Right hindlimb (tissue), 1 donor: ENCODE measurements at regions not wholly inside any gene's neighbourhood (a gene's known extent, or its start where the extent isn't known, plus 50 kb on each side); places are given as distances from the start of the nearest gene placed in this dataset.

Experiments
- DNase-seq: peaks from one replicate; pipeline ENCODE4 v3.0.0-alpha.2; 2018

DNA sequence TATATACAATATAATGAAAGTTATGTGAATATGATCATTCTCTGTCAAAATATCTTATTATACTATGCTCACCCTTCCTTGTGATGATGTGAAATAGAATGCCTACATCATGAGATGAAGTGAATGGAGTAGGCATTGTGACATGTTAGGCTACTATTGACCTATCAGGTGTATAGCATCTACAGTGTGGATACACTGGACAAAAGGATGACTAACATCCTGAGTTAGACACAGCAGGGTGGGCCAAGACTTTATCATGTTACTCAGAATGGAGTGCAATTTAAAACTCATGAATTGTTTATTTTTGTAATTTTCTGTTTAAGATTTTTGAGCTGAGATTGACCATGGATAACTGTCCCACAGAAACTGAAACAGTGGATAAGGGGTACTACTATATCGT, 53.4 kb upstream of the NAV3 start:
- no peak for DNase-seq

DNA sequence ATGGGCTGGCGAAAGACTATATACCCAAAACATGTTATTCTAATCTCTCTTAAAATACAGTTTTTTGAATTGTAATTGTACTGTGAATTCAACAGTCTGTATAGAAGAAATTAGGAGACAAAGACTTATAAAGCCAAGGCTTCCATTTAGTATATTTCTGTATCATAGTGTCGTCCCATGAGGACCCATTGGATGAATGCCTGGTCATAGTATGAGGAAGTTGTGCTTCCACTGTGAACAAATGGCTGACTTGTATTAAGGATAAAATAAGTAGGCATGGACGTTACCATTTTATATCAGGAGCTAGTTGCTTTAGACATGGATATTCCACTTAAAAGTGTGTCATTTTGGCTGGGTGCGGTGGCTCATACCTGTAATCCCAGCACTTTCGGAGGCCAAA, 55.9 kb upstream of the NAV3 start:
- DNase-seq: no peak

DNA sequence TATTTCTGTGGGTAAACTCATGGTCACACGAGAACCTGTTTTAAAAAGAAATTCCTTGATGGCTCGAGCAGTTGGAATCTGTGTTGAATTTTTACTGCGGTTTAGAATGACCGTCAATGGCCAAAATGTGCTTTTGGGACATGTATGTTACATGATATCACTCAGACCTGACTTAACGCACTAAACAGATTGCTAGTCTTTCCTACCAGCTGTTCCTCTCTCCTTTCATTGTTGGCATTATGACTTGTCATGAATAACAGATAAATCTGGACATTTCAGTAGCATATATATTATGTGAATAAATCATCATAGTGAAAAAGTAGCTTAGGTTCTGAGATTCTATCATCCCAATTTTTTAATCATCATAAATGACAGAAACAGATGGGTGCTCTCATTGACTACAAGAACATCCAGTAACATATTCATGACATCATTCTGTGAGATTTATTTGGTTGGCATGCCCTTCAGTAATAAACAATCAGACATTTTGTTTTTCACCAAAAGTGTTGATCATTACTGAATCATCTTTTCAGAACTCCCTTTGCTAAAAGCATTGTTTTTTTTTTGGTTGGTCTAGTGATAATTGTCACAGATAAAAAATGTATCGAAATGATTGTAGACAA, 57.9 kb upstream of the NAV3 start:
- DNase-seq: no peak

DNA sequence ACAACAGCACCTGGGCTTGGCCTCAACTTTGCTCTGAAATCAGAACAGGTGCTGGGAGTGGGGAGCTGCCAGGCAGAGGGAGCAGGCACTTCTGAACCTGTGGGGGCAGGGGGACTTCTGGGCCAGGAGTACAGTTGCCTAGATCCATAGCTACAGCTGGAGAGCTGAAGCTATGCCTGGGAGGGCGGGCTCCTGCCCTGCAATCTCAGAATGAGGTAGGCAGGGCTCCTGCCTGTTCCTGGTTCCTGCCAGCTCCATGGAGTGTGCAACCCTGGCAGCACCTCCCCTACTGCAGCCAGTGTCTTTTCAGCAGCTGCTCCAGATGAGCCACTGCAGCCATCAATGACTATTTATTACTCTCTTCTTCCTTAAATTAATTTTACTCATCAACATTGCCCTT, 62.1 kb upstream of the NAV3 start:
- DNase-seq: no peak

DNA sequence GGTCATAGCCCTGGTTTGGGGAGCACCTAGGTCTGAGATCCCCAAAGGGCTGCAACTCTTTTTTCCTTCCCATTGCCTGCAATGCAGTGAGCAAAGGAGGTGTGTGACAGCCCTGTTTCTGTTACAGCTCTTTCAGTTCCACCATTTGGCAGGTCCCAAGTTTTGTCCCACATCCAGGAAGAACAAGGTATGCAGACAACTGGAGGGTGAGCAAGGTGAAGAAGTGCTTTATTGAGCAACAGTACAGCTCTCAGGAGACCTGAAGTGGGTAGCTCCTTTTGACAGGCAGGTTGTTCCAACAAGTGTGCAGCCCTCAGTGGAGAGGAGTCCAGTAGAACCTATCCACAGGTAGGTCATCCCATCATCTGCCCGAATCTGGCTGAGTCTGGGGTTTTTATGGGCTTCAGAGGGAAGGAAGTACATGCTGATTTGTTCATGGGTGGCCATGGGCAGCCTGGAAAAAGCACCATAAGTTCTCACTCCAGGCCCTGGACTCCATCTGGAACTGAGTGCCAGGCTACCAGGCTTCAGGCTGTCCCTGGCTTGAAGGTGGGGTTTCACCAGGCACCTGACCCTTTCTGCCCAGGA, 62.8 kb upstream of the NAV3 start:
- DNase-seq: no peak

DNA sequence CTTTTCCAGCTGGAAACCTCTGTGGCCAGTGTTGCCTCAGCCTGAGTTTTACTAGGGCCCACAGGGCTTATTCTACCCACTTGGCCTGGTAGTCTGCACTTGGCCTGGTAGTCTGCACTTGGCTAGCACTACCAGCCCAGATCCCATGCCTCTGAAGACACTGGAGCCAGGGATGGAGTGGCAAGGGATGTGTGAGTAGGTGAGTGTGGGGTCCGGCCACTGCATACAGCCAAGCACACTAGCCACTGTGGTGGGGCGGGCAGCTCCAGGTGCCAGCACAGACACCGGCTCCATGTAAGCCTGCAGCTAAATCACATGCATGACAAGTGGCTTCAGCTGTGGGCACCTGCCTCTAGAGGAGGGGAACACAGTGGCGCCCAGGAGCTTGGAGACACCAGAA, 63.4 kb upstream of the NAV3 start:
- no peak for DNase-seq

DNA sequence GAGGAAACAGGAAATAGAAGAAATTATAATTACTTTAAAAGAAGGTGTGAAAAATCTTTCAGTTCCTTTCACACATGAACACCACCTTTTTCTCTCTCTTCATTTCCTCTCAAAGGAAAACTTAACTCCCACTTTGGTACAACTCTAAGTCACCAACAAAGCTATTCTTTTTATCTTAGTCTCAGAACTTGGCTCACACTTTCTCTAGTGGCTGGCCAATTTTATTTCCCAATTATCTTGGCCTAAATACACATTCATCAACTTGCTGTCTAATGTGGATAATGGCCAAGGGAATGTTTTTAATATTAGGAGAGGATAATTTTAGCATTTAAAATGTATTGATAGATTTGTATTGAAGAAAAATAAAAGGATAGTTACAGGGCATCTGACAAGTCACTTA, 64.5 kb upstream of the NAV3 start:
- DNase-seq: no peak

DNA sequence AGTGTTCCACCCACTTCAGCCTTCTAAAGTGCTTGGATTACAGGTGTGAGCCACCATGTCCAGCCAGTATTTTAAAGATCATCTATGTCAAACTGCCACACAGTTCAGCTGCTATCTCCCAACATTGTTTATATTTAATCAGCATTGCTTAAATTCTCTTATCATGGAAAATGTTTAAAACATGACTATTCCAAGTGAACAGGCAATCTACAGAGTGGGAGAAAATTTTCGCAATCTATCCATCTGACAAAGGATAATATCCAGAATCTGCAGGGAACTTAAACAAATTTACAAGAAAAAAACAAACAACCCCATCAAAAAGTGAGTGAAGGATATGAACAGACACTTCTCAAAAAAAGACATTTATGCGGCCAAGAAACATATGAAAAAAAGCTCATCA, 69.4 kb upstream of the NAV3 start:
- no peak for DNase-seq

DNA sequence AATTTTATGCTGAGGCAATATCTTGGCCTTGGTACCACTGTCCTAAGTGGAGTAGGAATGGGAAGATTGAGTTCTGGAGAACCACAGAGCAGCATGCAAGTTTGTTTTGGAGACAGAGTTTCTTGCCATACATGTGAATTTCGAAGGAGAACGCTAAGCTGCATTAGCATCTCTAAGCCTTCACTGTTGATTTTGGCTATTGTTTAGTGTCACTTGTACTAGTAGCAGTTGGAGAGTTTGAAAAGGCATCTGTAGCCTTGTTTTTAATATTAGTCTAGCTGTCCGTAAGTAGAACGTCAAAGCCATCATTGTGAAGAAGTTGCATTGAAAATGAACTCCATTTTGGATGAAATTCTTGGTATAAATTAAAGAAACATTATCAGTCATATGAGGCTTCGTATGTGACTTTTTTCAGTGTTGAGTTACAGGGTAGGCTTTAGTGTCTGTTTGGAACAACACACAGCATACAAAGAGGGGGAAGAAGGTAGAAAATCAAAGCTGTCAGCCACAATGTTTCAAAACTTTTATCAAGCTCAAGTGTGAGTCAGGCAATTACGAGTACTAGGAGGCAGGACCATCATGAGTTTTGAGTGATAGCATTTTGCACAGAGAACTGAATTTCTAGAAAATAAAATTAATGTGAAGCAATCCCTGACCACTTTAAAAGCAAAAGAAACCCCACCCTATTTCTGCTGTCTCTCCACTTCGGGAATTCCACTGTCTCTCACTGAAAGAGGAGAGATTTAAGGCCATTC, 70.2 kb upstream of the NAV3 start:
- no peak for DNase-seq

DNA sequence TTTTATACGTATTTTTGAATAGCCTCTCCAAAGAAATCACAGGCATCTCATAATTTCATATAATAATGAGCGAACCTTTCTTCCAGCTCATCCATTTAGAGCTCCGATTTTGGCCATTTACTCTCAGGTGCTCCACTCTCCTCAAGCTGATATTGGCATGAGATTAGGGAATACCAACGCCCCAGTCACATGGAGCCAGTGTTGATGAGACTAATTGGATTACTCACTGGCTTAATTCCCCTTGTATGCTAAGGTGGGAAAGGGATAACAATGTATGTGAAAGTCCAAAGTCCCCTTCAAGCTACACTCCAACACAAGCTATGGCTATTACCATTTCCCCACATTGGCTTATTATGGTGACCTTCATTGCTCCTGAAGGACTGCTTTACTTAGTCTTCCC, 76.6 kb upstream of the NAV3 start:
- DNase-seq: no peak

DNA sequence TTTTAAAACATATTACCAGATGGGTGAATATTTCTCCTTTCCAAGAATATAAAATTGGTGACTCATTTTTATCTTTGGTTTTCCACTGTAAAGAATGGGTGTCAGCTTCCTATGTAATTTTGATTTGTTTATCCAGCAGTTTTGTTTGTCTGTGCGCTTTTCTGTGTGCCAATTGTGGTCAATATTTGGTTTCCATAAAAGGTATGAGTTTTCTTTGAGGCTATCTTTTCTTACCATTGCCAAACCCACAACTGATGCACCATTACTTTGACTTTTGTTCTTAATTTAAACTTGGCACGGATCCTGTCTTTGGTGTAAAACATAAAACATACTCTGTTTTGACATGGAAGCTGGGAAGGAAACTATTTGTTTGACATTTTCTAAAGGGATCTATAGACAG, 78.8 kb upstream of the NAV3 start:
- no peak for DNase-seq

DNA sequence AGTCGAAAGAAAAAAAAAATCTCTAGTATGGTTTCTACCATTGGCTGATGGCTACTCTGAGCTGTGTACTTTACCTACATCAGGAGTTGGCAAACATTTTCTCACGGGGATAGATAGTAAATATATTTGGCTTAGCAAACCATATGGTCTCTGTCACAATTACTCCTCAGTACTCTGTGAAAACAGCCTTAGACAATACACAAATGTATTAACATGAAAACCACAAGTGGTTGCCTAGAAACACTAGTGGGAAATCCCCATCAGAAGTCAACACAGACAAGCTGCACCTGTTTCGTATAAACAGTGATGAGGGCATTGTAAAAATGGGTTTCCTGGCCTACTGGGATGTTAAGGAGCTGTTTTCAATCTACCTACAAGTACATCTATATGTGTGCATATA, 84.6 kb upstream of the NAV3 start:
- DNase-seq: no peak

DNA sequence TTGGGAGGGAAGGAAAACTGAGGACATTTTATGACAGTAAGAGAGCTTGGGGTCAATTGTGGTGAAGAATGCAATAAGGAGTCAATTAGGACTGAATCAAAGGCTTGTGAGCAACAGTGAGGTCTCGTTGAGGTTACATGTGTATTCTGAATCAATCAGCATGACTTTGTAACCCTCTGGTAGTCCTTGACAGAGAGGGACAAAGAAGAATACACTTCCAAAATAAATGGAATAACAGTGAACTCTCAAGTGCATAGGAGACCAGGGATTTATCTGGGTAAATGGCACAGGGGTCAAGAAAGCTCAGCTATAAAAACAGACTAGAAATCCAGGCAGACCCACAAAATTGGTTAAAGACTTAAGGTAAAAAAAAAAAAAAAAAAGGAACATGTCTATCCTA, 85.1 kb upstream of the NAV3 start:
- no peak for DNase-seq

DNA sequence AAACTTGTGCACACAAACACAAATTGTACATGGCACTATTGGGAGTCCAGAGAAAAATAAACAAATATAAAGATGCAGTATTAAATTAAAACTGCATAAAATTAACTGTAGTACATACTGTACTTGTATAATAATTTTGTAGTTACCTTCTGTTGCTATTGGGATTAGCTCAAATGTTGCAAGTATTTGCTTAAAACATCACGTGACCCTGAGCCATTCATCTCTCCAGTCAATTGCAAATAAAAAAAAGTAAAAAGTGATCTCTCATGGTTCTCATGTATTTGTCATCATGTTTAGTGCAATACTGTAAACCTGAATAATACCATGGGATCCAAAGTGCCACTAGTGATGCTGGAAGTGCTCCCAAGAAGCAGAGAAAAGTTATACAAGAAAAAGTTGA, 88.1 kb upstream of the NAV3 start:
- DNase-seq: no peak

DNA sequence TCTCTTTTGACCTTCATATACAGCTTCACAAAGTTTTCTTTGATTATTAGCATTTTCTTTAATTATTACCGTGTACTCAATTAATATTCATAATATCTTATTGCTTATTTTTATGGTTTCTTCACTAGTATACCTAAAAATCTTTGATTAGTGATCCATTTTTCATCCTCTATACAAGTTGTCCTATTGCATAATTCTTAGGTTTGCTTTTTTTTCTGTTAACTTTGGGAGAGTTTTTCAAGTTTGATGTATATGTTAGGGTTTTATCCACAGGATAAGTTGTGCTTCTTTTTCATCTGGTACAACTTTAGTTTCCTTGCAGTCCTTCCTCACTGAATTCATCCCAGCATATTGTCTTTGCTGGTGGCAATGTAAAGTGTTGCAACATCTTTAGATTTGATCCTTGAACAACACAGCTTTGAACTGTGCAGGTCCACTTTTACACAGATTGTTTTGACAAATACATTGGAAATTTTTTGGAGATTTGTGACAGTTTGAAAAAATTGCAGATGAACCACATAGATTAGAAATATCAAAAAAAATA, 88.6 kb upstream of the NAV3 start:
- DNase-seq: no peak

DNA sequence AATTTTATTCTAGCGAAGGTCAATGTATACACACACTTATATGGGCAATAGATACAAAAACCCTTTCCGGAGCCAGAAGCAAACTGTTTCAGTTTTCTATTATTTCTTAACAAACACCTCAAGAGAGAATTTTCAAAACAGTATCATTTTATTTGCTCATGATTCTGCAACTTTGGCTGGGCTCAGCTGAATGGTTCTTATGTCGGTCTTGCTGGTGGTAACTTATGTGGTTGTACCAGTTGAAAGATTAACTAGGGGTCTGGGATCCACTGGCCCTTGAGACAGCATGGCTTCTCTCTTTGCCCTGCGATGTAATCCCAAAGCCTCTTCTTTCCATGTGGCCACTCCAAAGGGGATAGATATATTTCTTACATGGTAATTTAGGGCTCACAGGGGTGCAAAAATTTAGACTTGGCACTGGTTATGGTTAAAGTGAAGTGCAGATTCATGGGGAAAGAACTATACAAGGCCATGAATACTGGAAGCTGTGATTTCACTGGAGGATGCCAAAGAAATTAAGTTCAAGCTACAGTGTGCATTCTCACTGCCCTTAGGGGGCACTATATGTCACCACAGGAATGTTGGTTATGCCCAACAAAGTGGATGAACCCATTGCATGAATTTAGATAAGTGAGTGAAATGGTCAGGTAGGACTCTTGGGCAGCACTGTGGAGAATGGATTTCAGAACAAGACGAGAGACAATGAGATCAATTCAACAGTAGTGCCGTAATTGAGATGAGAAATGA, 94.3 kb upstream of the NAV3 start:
- DNase-seq: no peak

DNA sequence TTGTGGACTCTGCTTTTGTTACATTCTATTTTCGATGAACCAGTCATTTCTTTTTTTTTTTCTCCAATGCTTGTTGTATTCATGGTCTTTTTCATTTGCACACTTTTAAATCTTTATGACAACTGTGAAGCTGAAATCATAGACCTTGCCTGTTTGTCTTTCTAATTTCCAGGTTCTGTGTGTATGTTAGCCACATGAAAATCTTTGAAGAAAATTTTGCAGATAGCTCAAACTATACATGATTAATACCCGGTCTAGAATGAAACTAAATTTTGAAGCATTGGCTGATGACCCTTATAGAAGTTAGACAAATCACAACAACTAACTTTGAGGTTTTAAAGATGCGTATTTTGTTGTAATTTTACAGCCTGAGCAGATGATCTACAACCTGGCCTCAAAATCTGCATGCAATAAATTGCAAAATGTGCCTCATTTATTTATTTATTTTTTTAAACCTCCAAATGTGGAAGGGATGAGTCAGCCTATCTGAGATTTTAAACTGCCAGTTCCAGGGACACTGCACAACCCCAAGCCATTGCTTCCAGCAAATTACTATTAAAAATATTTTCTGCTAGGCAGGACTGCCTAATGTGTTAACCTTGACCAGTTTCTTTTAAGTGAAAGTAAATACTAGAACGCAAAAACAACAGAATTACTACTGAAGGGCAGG, 96.3 kb upstream of the NAV3 start:
- DNase-seq: no peak

DNA sequence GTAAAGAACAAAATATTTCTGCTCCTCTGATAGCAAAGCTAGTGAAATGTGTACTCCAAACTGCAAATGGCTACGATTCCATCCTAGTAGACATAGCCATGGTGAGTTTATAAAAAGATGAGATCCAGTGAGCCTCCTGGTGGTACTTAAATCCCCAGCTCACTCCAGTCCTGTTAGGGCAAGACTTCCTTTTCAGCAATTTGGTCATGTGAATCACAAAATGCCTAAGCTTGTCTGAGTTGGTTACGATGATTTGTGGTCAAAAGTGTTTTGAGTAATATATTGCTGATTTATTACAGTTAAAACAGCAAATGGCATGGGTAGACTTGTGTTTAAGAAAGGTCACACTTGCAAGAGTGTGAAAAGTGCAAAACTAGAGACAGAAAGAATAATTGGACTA, 102.7 kb upstream of the NAV3 start:
- DNase-seq: no peak

DNA sequence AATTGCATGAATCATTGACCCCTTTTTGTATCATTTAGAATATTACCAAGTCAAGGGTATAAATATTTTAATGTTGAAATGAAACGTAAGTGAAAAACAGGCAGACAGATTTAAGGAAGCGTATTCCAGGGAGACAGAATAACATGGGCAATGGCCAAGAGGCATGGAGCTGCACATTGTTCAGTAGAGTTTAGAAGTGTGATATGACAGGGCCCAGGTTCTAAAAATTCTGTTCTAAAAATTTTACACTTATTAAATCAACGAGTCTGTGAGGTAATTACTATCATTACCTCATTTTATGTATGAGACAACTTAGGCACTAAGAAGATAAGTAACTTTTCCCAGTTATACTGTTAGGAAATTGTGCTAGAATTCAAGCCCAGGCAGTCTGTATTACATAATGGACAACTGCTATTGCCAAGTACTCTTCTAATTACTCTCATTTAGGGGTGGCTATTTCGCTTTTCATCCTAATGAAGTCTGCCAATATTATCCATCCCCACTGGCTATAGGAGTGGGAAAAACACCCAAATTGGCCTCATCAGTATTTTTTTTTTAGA, 103.2 kb upstream of the NAV3 start:
- no peak for DNase-seq

DNA sequence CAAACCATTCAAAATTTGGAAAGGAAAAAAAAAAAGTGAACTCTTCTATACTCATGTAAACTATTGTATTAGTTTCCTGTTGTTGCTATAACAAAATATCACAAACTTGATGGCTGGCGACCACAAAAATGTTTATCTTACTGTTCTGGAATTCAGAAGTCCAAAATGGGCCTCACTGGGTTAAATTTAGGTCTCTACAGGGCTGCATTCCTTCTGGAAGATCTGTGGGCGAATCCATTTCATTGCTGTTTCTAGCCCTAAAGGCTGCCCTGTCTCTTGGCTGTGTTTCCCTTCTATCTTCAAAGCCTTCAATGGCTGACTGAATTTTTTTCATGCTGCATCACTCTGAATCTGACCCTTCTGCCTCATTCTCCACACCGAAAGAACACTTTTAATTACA, 105.1 kb upstream of the NAV3 start:
- DNase-seq: no peak

DNA sequence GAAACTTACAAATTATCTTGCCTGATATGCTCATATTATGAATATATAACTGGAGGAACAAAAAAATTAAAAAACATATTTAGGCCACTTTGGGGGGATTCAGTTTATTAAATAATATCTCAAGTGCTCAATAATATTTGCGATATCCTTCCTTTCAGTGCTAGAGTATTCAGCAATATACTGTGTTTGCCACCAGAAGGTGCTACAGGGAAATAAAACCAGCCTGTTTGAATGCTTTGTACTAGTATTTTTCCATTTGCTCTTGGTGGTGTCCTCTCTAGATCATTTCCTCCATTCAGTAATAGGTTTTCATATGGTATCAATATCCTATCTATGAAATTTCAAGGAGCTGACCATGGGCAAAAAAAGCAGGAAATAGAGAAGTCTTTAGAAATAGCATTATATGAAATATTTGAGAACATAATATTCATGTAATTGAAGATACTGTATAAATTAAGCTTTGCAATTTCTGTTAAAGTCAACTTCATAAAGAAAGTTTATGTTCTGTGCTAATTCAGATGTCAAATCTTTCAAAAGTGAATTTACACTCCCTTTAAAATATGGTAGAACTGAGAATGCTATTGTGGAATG, 106.2 kb upstream of the NAV3 start:
- no peak for DNase-seq

DNA sequence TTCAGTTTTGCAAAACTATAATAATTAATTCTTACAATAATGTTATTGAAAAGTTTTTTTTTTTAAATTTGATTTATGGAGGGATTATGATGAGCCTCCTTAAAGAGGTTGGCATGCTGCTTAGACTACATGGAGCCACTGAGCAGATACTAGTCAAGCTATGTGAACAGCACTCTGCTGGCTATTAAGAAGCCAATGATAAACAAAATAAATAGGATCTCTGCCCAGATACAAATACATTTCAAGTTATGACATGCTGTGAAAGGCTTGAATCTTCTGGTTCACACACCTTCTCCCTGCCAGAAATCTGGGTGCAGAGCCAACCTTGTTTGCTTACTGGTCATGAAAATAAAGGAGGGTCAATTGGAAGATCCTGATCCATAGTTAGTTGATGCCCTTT, 107.4 kb upstream of the NAV3 start:
- DNase-seq: no peak
